ENCODE measurements at regions not wholly inside any gene's neighbourhood (a gene's known extent, or its start where the extent isn't known, plus 50 kb on each side); places are given as distances from the start of the nearest gene placed in this dataset.

DNA sequence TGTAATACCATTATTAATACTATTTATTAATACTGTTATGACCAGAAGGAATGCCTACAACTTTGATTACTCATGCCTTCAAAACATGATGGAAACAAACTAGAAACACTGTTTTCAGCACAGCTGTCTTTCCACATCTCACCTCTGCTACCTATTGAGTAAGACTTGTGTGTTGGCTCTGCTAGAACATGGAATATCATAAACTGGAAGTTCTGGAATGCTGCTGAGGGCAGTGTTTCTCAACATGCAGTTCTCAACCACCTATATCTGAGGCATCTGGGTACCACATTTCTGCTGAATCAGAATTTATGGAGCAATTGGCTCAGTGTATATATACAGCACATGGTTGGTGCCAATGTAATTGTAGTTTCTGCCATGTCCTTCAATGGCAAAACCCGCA lies 392.1 kb downstream of the TUSC7 start:
- TF ChIP-seq, protein P1, sequence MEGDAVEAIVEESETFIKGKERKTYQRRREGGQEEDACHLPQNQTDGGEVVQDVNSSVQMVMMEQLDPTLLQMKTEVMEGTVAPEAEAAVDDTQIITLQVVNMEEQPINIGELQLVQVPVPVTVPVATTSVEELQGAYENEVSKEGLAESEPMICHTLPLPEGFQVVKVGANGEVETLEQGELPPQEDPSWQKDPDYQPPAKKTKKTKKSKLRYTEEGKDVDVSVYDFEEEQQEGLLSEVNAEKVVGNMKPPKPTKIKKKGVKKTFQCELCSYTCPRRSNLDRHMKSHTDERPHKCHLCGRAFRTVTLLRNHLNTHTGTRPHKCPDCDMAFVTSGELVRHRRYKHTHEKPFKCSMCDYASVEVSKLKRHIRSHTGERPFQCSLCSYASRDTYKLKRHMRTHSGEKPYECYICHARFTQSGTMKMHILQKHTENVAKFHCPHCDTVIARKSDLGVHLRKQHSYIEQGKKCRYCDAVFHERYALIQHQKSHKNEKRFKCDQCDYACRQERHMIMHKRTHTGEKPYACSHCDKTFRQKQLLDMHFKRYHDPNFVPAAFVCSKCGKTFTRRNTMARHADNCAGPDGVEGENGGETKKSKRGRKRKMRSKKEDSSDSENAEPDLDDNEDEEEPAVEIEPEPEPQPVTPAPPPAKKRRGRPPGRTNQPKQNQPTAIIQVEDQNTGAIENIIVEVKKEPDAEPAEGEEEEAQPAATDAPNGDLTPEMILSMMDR (IDR thresholded peaks at IDR 0.05), result no peak
- TF ChIP-seq POLR2A (IDR thresholded peaks at IDR 0.05), result no peak
